A549 (cell line): ENCODE measurements at regions not wholly inside any gene's neighbourhood (a gene's known extent, or its start where the extent isn't known, plus 50 kb on each side); places are given as distances from the start of the nearest gene placed in this dataset.

Experiments
- ATAC-seq, 2 experiments: fragments of 200-7000 bp in 1 of 2; fragments of >200 bp in 1 of 2; cut with Nextera tagmentation in 1 of 2; cut with Tn5 transposase in 1 of 2; 3 replicates each; pipeline versions ENCODE4 v1.8.0 to v1.9.1; 2018 to 2020; ENCODE audit warnings: mild to moderate bottlenecking in 1 of 2, moderate library complexity in 1 of 2
- CTCF ChIA-PET: fragments of 300-600 bp; sonication (Branson Sonifier 250); formaldehyde crosslinking; extraction: SDS; loops from one replicate; lab custom pipeline; 2021; ENCODE audit warnings: antibody characterized with exemption, inconsistent platforms; lab: Yijun Ruan, JAX
- POLR2A ChIA-PET: fragments of 350-600 bp; formaldehyde crosslinking; extraction: SDS; loops from one replicate; lab custom pipeline; 2021; ENCODE audit warnings: antibody characterized with exemption, inconsistent platforms; lab: Yijun Ruan, JAX
- DNase-seq, 2 experiments: peaks; one replicate each; pipeline versions ENCODE4 v3.0.0 to v3.0.0-alpha.2; 2011 to 2016; ENCODE audit warnings: low read depth in 1 of 2, low spot score in 1 of 2
- FAIRE-seq: peaks from 2 replicates; lab custom pipeline; 2011; peaks lifted over from hg19 to GRCh38; lab: Jason Lieb, UNC
- H3K27ac ChIP-seq, 2 experiments: fragments of >200 bp; sonication (Bioruptor Twin); formaldehyde crosslinking; 3 replicates each; pipeline ENCODE4 v1.5.1; 2016 to 2017
- H3K4me1 ChIP-seq: fragments of >200 bp; sonication (Bioruptor Twin); formaldehyde crosslinking; 3 replicates; pipeline ENCODE4 v1.6.1; 2016
- H3K4me2 ChIP-seq: fragments of >200 bp; sonication (Bioruptor Twin); formaldehyde crosslinking; 3 replicates; pipeline ENCODE4 v1.6.1; 2016
- H3K4me3 ChIP-seq: fragments of >200 bp; sonication (Bioruptor Twin); formaldehyde crosslinking; 3 replicates; pipeline ENCODE4 v1.5.1; 2016
- H3K9me3 ChIP-seq: fragments of >200 bp; sonication (Bioruptor Twin); formaldehyde crosslinking; 3 replicates; pipeline ENCODE4 v1.6.1; 2016
- BHLHE40 ChIP-seq: IDR thresholded peaks from 2 replicates; pipeline ENCODE4 v1.6.1; 2012; ENCODE audit warnings: low read depth, low read length, inconsistent platforms
- CBX2 ChIP-seq: fragments of 200-600 bp; sonication (generic); IDR thresholded peaks from 2 replicates; pipeline ENCODE4 v1.6.1; 2016; ENCODE audit warnings: low read depth, mild to moderate bottlenecking, borderline replicate concordance
- CEBPB ChIP-seq, 2 experiments: fragments of >200 bp in 1 of 2; sonication (Bioruptor Twin) in 1 of 2; formaldehyde crosslinking in 1 of 2; IDR thresholded peaks; 2 replicates each; pipeline ENCODE4 v1.6.1; 2012 to 2016
- CHD2 ChIP-seq: fragments of 150-350 bp; IDR thresholded peaks from 2 replicates; pipeline ENCODE4 v1.6.1; 2014; ENCODE audit warnings: low read length; ENCODE audit not compliant: partially characterized antibody
- EHF ChIP-seq: fragments of 250-450 bp; sonication (Bioruptor Pico); IDR thresholded peaks from 2 replicates; pipeline ENCODE4 v1.5.0; 2020; ENCODE audit warnings: mild to moderate bottlenecking
- EHMT2 ChIP-seq: fragments of 200-600 bp; sonication (generic); IDR thresholded peaks from 2 replicates; pipeline ENCODE4 v1.6.1; 2016; ENCODE audit warnings: antibody characterized with exemption, low read depth, mild to moderate bottlenecking, moderate library complexity
- EP300 ChIP-seq, 2 experiments: fragments of >200 bp; sonication (Bioruptor Twin); formaldehyde crosslinking; IDR thresholded peaks; 2 replicates in 1 of 2; 3 replicates in 1 of 2; pipeline ENCODE4 v1.6.1; 2016 to 2017
- FOSL2 ChIP-seq, 2 experiments: fragments of 450-650 bp in 1 of 2; fragments of >200 bp in 1 of 2; sonication (Bioruptor Twin) in 1 of 2; formaldehyde crosslinking; IDR thresholded peaks; 2 replicates each; pipeline versions ENCODE4 v1.5.0 to v1.6.1; 2016 to 2020; ENCODE audit warnings: mild to moderate bottlenecking in 1 of 2, moderate library complexity in 1 of 2
- GATA3 ChIP-seq: IDR thresholded peaks from 2 replicates; pipeline ENCODE4 v1.6.1; 2012; ENCODE audit warnings: borderline replicate concordance
- HDAC2 ChIP-seq: fragments of 200-600 bp; sonication (generic); IDR thresholded peaks from 2 replicates; pipeline ENCODE4 v1.6.1; 2016
- HES2 ChIP-seq: fragments of >200 bp; sonication (Bioruptor Twin); formaldehyde crosslinking; IDR thresholded peaks from 2 replicates; pipeline ENCODE4 v1.6.1; 2016
- HEYL ChIP-seq: fragments of 250-450 bp; sonication (Bioruptor Pico); IDR thresholded peaks from 2 replicates; pipeline ENCODE4 v1.8.0; 2021; ENCODE audit warnings: mild to moderate bottlenecking, moderate library complexity
- HOXA7 ChIP-seq: fragments of 250-450 bp; sonication (Bioruptor Pico); IDR thresholded peaks from 2 replicates; pipeline ENCODE4 v1.5.0; 2020; ENCODE audit warnings: mild to moderate bottlenecking, moderate library complexity
- JUN ChIP-seq, 2 experiments: fragments of >200 bp; sonication (Bioruptor Twin); formaldehyde crosslinking; IDR thresholded peaks; 2 replicates in 1 of 2; 3 replicates in 1 of 2; pipeline ENCODE4 v1.6.1; 2016 to 2017
- JUNB ChIP-seq: fragments of >200 bp; sonication (Bioruptor Twin); formaldehyde crosslinking; IDR thresholded peaks from 2 replicates; pipeline ENCODE4 v1.6.1; 2016
- KDM1A ChIP-seq: fragments of 200-600 bp; sonication (generic); IDR thresholded peaks from 2 replicates; pipeline ENCODE4 v1.6.1; 2016; ENCODE audit warnings: low read depth, mild to moderate bottlenecking
- KDM5A ChIP-seq: fragments of 200-600 bp; sonication (generic); IDR thresholded peaks from 2 replicates; pipeline ENCODE4 v1.6.1; 2016; ENCODE audit warnings: antibody characterized with exemption, mild to moderate bottlenecking
- MAFK ChIP-seq: fragments of 450-650 bp; IDR thresholded peaks from 2 replicates; pipeline ENCODE4 v1.6.1; 2014; ENCODE audit not compliant: partially characterized antibody
- MAX ChIP-seq: IDR thresholded peaks from 2 replicates; pipeline ENCODE4 v1.6.1; 2012
- NPAS2 ChIP-seq: fragments of 250-450 bp; sonication (Bioruptor Pico); IDR thresholded peaks from 2 replicates; pipeline ENCODE4 v1.8.0; 2022; ENCODE audit warnings: mild to moderate bottlenecking, moderate library complexity, borderline replicate concordance
- NR3C1 ChIP-seq: fragments of >200 bp; sonication (Bioruptor Twin); formaldehyde crosslinking; IDR thresholded peaks from 3 replicates; pipeline ENCODE4 v1.6.1; 2017
- PBX3 ChIP-seq: IDR thresholded peaks from 2 replicates; pipeline ENCODE4 v1.6.1; 2012
- PHF8 ChIP-seq: fragments of 200-600 bp; sonication (generic); IDR thresholded peaks from 2 replicates; pipeline ENCODE4 v1.6.1; 2016; ENCODE audit warnings: low read depth, mild to moderate bottlenecking, antibody characterized with exemption, moderate library complexity, borderline replicate concordance
- POLR2AphosphoS2 ChIP-seq: conservative IDR thresholded peaks from 2 replicates; pipeline ENCODE4 v1.6.1; 2012; ENCODE audit warnings: low read length, improper control_type of control experiment, inconsistent platforms
- RAD21 ChIP-seq, 2 experiments: fragments of >200 bp in 1 of 2; sonication (Bioruptor Twin) in 1 of 2; formaldehyde crosslinking in 1 of 2; IDR thresholded peaks in 1 of 2; conservative IDR thresholded peaks in 1 of 2; 2 replicates in 1 of 2; 3 replicates in 1 of 2; pipeline ENCODE4 v1.6.1; 2012 to 2018; ENCODE audit warnings: inconsistent platforms in 1 of 2
- RARB ChIP-seq: fragments of 250-450 bp; sonication (Bioruptor Pico); IDR thresholded peaks from 2 replicates; pipeline ENCODE4 v1.8.0; 2021; ENCODE audit warnings: mild to moderate bottlenecking, moderate library complexity
- RCOR1 ChIP-seq: fragments of 150-350 bp; IDR thresholded peaks from 2 replicates; pipeline ENCODE4 v1.6.1; 2014; ENCODE audit warnings: antibody characterized with exemption, low read length, low read depth
- REST ChIP-seq: fragments of 200-600 bp; sonication (generic); IDR thresholded peaks from 2 replicates; pipeline ENCODE4 v1.6.1; 2016; ENCODE audit warnings: antibody characterized with exemption, mild to moderate bottlenecking, moderate library complexity
- RFX5 ChIP-seq: fragments of 450-650 bp; IDR thresholded peaks from 2 replicates; pipeline ENCODE4 v1.7.1; 2014; ENCODE audit warnings: antibody characterized with exemption, mild to moderate bottlenecking, moderate library complexity
- USF2 ChIP-seq: fragments of 450-650 bp; IDR thresholded peaks from 2 replicates; pipeline ENCODE4 v1.6.1; 2014; ENCODE audit warnings: antibody characterized with exemption
- ZC3H11A ChIP-seq: fragments of 450-650 bp; IDR thresholded peaks from 2 replicates; pipeline ENCODE4 v1.6.1; 2014; ENCODE audit warnings: antibody characterized with exemption, mild to moderate bottlenecking
- WGBS: methylation state at CpG from one replicate; pipeline ENCODE4 v1.1.6; 2017; ENCODE audit errors: missing lambda C conversion rate; 5-methylcytosine and 5-hydroxymethylcytosine counted together
- TF ChIP-seq, protein P1 (sequence below): IDR thresholded peaks from 2 replicates; pipeline ENCODE4 v1.6.1; 2012; ENCODE audit warnings: low read depth, borderline replicate concordance
- TF ChIP-seq, protein P2 (sequence below): fragments of >200 bp; sonication (Bioruptor Twin); formaldehyde crosslinking; IDR thresholded peaks from 3 replicates; pipeline ENCODE4 v1.5.1; 2016

DNA sequence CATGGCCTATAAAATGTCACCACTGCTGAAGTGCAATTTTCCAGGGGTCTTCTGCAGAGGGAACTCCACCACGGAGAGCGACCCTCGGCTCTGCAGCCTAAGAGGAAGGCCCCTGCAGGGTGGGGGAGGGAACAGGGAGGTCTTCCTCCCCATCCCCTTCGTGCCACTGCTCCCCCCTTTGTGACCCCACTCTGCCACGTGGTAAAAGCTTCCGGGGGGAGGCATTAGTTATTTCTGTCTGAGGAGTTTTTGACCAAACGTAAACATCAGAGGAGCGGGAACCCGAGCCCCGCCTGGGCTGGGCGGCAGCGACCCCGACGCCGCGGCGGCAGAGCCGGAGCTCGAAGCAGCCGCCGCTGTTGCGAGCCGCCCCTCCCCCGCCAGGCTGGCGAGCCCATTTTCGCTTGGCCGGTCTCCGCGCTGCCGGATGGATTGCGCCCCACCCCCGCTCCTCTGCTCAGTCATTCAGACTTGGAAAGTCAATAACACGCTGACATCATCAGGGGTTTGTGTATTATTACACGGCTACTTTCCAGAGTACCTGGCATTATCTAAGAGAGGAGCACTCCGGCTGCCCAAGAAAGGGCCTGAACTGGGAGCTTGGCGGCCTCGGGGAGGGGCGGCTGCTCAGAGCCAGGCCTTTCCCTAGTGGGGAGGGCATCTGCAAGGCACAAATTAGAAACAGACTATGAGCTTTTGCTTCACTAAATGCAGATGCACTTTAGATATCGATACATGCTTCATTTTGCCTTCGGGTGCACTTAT, 162.5 kb upstream of the TBL1XR1 start:
- Histone ChIP-seq H3K4me2 (peak overlapping the region; percentile 82), H3K27ac (peak overlapping the region; percentile 89 to 98), H3K9me3 (no peaks in the 10 kb centered on the region), H3K4me1 (peaks cover 48% of the 10 kb centered on the region), H3K4me3 (peak overlapping the region; percentile 39)
- FAIRE-seq (no peak), DNase-seq (peak; percentile 93 to 97), ATAC-seq (peak; percentile 85 to 87)
- POLR2A ChIA-PET = interaction anchor here (0.7 to 1.3 kb wide), 5 partner anchors 73 to 1025 kb away, joined by 3 to 31 read pairs (median 7); partner anchors contain the start of gene TBL1XR1
- WGBS = 2% methylated on average over 7 of the region's 40 CpGs
- CTCF ChIA-PET = interaction anchor here (0.6 to 1.2 kb wide), 4 partner anchors 57 to 966 kb away, joined by 3 to 4 read pairs (median 3); no protein-coding TSS in a partner anchor
- TF ChIP-seq CHD2 = peak; percentile 78
- TF ChIP-seq, protein P1, sequence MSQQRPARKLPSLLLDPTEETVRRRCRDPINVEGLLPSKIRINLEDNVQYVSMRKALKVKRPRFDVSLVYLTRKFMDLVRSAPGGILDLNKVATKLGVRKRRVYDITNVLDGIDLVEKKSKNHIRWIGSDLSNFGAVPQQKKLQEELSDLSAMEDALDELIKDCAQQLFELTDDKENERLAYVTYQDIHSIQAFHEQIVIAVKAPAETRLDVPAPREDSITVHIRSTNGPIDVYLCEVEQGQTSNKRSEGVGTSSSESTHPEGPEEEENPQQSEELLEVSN = no peak
- TF ChIP-seq EP300 (IDR thresholded peaks at IDR 0.05) = peak; percentile 77 to 91; a peak in 4 of 5 replicates
- TF ChIP-seq POLR2AphosphoS2 = no peak
- TF ChIP-seq RFX5 = no peak
- no peak for TF ChIP-seq PHF8
- no peak for TF ChIP-seq NPAS2 (CRISPR knock-in tag)
- no peak for TF ChIP-seq HDAC2
- no peak for TF ChIP-seq ZC3H11A
- no peak for TF ChIP-seq RCOR1
- peak; percentile 97 for TF ChIP-seq GATA3
- TF ChIP-seq REST = no peak
- peak; percentile 90 for TF ChIP-seq MAX
- TF ChIP-seq FOSL2 (IDR thresholded peaks at IDR 0.05) = peak; percentile 57; the same call in 1 of the 2 replicates
- TF ChIP-seq FOSL2 (CRISPR knock-in tag; IDR thresholded peaks at IDR 0.05) = peak; percentile 91
- TF ChIP-seq BHLHE40 = no peak
- TF ChIP-seq, protein P2, sequence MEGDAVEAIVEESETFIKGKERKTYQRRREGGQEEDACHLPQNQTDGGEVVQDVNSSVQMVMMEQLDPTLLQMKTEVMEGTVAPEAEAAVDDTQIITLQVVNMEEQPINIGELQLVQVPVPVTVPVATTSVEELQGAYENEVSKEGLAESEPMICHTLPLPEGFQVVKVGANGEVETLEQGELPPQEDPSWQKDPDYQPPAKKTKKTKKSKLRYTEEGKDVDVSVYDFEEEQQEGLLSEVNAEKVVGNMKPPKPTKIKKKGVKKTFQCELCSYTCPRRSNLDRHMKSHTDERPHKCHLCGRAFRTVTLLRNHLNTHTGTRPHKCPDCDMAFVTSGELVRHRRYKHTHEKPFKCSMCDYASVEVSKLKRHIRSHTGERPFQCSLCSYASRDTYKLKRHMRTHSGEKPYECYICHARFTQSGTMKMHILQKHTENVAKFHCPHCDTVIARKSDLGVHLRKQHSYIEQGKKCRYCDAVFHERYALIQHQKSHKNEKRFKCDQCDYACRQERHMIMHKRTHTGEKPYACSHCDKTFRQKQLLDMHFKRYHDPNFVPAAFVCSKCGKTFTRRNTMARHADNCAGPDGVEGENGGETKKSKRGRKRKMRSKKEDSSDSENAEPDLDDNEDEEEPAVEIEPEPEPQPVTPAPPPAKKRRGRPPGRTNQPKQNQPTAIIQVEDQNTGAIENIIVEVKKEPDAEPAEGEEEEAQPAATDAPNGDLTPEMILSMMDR = no peak
- no peak for TF ChIP-seq RARB (CRISPR knock-in tag)
- TF ChIP-seq HES2 = no peak
- no peak; the same call in 1 of the 2 replicates for TF ChIP-seq EHF (CRISPR knock-in tag)
- TF ChIP-seq JUNB = peak; percentile 75
- no peak for TF ChIP-seq CBX2
- peak; percentile 48 to 91 for TF ChIP-seq RAD21 (conservative IDR thresholded peaks at IDR 0.05 in 1 of 2, IDR thresholded peaks at IDR 0.05 in 1 of 2)
- peak; percentile 90 to 97; a peak in 4 of 5 replicates for TF ChIP-seq JUN (IDR thresholded peaks at IDR 0.05)
- peak; percentile 85 for TF ChIP-seq PBX3
- TF ChIP-seq USF2 = no peak
- no peak for TF ChIP-seq KDM1A
- TF ChIP-seq NR3C1 = no peak
- no peak for TF ChIP-seq HEYL (CRISPR knock-in tag)
- no peak for TF ChIP-seq HOXA7 (CRISPR knock-in tag)
- peak; percentile 77 for TF ChIP-seq MAFK
- no peak for TF ChIP-seq KDM5A
- TF ChIP-seq EHMT2 = no peak
- TF ChIP-seq CEBPB (IDR thresholded peaks at IDR 0.05) = peak in 1 of 2 experiments; percentile 79; a peak in 2 of 4 replicates
